ENCODE measurements at regions not wholly inside any gene's neighbourhood (a gene's known extent, or its start where the extent isn't known, plus 50 kb on each side); places are given as distances from the start of the nearest gene placed in this dataset.
A peak's percentile ranks its signal among the peaks of the same experiment; 100 is the strongest.

DNA sequence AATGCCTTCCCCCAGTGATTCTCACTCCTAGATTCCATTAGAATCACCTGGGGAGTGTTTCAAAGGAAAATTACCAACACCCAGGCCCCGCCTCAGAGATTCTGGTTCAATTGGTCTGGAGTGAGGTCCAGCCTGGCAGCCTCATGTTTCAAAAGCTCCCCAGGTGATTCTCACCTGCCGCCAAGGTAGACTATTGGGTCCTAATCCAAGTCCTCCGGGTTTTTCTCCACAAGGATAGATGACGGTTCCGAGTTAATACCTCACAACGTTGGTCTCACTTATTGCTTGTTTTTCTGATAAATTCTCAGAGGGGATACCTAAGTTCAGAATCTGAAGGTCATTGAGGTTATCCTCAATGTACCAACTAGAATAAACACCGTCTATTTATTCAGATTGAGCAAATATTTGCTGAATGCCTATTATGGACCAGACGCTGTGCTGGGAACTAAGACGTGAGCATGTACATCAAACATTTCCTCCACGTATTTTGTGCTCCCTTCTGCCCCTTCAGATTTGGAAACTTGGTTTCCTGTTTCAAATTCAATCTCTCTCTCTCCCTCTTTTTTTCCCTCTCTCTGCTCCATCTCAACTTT lies 97.5 kb downstream of the SEC16B start (continued):
- TF ChIP-seq, protein P1, sequence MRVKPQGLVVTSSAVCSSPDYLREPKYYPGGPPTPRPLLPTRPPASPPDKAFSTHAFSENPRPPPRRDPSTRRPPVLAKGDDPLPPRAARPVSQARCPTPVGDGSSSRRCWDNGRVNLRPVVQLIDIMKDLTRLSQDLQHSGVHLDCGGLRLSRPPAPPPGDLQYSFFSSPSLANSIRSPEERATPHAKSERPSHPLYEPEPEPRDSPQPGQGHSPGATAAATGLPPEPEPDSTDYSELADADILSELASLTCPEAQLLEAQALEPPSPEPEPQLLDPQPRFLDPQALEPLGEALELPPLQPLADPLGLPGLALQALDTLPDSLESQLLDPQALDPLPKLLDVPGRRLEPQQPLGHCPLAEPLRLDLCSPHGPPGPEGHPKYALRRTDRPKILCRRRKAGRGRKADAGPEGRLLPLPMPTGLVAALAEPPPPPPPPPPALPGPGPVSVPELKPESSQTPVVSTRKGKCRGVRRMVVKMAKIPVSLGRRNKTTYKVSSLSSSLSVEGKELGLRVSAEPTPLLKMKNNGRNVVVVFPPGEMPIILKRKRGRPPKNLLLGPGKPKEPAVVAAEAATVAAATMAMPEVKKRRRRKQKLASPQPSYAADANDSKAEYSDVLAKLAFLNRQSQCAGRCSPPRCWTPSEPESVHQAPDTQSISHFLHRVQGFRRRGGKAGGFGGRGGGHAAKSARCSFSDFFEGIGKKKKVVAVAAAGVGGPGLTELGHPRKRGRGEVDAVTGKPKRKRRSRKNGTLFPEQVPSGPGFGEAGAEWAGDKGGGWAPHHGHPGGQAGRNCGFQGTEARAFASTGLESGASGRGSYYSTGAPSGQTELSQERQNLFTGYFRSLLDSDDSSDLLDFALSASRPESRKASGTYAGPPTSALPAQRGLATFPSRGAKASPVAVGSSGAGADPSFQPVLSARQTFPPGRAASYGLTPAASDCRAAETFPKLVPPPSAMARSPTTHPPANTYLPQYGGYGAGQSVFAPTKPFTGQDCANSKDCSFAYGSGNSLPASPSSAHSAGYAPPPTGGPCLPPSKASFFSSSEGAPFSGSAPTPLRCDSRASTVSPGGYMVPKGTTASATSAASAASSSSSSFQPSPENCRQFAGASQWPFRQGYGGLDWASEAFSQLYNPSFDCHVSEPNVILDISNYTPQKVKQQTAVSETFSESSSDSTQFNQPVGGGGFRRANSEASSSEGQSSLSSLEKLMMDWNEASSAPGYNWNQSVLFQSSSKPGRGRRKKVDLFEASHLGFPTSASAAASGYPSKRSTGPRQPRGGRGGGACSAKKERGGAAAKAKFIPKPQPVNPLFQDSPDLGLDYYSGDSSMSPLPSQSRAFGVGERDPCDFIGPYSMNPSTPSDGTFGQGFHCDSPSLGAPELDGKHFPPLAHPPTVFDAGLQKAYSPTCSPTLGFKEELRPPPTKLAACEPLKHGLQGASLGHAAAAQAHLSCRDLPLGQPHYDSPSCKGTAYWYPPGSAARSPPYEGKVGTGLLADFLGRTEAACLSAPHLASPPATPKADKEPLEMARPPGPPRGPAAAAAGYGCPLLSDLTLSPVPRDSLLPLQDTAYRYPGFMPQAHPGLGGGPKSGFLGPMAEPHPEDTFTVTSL (CRISPR knock-in tag; IDR thresholded peaks at IDR 0.05; ENCODE audit: borderline replicate concordance): peak; percentile 82; the same call in 1 of the 2 replicates
- TF ChIP-seq TBX2 (CRISPR knock-in tag; IDR thresholded peaks at IDR 0.05; ENCODE audit: borderline replicate concordance): 0 out of 2 replicates have a peak, but pooled peaks have one; percentile 27
- TF ChIP-seq, protein P2, sequence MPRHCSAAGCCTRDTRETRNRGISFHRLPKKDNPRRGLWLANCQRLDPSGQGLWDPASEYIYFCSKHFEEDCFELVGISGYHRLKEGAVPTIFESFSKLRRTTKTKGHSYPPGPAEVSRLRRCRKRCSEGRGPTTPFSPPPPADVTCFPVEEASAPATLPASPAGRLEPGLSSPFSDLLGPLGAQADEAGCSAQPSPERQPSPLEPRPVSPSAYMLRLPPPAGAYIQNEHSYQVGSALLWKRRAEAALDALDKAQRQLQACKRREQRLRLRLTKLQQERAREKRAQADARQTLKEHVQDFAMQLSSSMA (CRISPR knock-in tag; IDR thresholded peaks at IDR 0.05): no peak
- TF ChIP-seq, protein P3, sequence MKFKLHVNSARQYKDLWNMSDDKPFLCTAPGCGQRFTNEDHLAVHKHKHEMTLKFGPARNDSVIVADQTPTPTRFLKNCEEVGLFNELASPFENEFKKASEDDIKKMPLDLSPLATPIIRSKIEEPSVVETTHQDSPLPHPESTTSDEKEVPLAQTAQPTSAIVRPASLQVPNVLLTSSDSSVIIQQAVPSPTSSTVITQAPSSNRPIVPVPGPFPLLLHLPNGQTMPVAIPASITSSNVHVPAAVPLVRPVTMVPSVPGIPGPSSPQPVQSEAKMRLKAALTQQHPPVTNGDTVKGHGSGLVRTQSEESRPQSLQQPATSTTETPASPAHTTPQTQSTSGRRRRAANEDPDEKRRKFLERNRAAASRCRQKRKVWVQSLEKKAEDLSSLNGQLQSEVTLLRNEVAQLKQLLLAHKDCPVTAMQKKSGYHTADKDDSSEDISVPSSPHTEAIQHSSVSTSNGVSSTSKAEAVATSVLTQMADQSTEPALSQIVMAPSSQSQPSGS (CRISPR knock-in tag; IDR thresholded peaks at IDR 0.05): 0 out of 2 replicates have a peak, but pooled peaks have one; percentile 36
- TF ChIP-seq, protein P4, sequence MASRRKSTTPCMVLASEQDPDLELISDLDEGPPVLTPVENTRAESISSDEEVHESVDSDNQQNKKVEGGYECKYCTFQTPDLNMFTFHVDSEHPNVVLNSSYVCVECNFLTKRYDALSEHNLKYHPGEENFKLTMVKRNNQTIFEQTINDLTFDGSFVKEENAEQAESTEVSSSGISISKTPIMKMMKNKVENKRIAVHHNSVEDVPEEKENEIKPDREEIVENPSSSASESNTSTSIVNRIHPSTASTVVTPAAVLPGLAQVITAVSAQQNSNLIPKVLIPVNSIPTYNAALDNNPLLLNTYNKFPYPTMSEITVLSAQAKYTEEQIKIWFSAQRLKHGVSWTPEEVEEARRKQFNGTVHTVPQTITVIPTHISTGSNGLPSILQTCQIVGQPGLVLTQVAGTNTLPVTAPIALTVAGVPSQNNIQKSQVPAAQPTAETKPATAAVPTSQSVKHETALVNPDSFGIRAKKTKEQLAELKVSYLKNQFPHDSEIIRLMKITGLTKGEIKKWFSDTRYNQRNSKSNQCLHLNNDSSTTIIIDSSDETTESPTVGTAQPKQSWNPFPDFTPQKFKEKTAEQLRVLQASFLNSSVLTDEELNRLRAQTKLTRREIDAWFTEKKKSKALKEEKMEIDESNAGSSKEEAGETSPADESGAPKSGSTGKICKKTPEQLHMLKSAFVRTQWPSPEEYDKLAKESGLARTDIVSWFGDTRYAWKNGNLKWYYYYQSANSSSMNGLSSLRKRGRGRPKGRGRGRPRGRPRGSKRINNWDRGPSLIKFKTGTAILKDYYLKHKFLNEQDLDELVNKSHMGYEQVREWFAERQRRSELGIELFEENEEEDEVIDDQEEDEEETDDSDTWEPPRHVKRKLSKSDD (CRISPR knock-in tag; IDR thresholded peaks at IDR 0.05; ENCODE audit: low read depth): no peak
- no peak for TF ChIP-seq CCDC6 (CRISPR knock-in tag; IDR thresholded peaks at IDR 0.05)
- no peak for TF ChIP-seq ZFP36L2 (CRISPR knock-in tag; IDR thresholded peaks at IDR 0.05)
- TF ChIP-seq ZNF263 (CRISPR knock-in tag; IDR thresholded peaks at IDR 0.05): no peak
- no peak for TF ChIP-seq ZNF768 (CRISPR knock-in tag; IDR thresholded peaks at IDR 0.05)
- peak; percentile 54 for TF ChIP-seq TEAD3 (CRISPR knock-in tag; optimal IDR thresholded peaks at IDR 0.05; ENCODE audit: borderline replicate concordance)
- TF ChIP-seq, protein P5, sequence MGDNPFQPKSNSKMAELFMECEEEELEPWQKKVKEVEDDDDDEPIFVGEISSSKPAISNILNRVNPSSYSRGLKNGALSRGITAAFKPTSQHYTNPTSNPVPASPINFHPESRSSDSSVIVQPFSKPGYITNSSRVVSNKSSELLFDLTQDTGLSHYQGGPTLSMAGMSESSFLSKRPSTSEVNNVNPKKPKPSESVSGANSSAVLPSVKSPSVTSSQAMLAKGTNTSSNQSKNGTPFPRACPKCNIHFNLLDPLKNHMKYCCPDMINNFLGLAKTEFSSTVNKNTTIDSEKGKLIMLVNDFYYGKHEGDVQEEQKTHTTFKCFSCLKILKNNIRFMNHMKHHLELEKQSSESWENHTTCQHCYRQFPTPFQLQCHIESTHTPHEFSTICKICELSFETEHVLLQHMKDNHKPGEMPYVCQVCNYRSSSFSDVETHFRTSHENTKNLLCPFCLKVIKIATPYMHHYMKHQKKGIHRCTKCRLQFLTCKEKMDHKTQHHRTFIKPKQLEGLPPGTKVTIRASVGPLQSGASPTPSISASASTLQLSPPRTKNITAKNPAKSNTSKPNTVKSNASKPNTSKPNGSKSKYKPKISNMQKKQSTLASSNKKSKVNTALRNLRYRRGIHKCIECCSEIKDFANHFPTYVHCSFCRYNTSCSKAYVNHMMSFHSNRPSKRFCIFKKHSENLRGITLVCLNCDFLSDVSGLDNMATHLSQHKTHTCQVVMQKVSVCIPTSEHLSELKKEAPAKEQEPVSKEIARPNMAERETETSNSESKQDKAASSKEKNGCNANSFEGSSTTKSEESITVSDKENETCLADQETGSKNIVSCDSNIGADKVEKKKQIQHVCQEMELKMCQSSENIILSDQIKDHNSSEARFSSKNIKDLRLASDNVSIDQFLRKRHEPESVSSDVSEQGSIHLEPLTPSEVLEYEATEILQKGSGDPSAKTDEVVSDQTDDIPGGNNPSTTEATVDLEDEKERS (CRISPR knock-in tag; IDR thresholded peaks at IDR 0.05): no peak
- TF ChIP-seq, protein P6, sequence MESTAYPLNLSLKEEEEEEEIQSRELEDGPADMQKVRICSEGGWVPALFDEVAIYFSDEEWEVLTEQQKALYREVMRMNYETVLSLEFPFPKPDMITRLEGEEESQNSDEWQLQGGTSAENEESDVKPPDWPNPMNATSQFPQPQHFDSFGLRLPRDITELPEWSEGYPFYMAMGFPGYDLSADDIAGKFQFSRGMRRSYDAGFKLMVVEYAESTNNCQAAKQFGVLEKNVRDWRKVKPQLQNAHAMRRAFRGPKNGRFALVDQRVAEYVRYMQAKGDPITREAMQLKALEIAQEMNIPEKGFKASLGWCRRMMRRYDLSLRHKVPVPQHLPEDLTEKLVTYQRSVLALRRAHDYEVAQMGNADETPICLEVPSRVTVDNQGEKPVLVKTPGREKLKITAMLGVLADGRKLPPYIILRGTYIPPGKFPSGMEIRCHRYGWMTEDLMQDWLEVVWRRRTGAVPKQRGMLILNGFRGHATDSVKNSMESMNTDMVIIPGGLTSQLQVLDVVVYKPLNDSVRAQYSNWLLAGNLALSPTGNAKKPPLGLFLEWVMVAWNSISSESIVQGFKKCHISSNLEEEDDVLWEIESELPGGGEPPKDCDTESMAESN (CRISPR knock-in tag; conservative IDR thresholded peaks at IDR 0.05): no peak

All from HepG2 (cell line).